ENCODE measurements at regions not wholly inside any gene's neighbourhood (a gene's known extent, or its start where the extent isn't known, plus 50 kb on each side); places are given as distances from the start of the nearest gene placed in this dataset.

DNA sequence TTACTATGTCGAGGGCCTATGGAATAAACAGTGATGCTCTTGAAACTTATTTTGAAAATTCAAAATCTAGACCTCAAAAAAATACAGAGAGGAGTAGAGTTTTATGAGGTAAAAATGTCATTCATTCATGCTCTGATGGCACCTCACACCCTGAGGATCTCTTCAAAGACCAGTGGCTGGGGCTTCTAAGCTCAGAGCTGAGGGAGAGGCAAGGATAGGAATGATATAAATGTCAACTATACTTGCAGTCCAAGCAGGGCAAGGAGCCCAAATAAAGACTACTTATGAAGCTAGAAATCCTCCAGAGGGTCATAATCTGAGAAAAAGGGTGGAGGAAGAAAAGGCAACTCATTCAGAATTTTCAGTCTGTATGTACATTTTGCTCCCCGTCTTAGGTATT lies 136.7 kb upstream of the CARMIL1 start:
- H3K9me3 ChIP-seq = no peaks in the 10 kb centered on the region
- H3K4me1 ChIP-seq (ENCODE audit: low read depth) = peaks cover 14% of the 10 kb centered on the region
- intact Hi-C loops (cut with DNase I, micrococcal nuclease) = no loop called here
- ATAC-seq = no peak
- TF ChIP-seq, protein P1, sequence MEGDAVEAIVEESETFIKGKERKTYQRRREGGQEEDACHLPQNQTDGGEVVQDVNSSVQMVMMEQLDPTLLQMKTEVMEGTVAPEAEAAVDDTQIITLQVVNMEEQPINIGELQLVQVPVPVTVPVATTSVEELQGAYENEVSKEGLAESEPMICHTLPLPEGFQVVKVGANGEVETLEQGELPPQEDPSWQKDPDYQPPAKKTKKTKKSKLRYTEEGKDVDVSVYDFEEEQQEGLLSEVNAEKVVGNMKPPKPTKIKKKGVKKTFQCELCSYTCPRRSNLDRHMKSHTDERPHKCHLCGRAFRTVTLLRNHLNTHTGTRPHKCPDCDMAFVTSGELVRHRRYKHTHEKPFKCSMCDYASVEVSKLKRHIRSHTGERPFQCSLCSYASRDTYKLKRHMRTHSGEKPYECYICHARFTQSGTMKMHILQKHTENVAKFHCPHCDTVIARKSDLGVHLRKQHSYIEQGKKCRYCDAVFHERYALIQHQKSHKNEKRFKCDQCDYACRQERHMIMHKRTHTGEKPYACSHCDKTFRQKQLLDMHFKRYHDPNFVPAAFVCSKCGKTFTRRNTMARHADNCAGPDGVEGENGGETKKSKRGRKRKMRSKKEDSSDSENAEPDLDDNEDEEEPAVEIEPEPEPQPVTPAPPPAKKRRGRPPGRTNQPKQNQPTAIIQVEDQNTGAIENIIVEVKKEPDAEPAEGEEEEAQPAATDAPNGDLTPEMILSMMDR (IDR thresholded peaks at IDR 0.05) = no peak
- H3K4me3 ChIP-seq = no peak overlapping the region
- DNase-seq = no peak
- no peaks in the 10 kb centered on the region for H3K36me3 ChIP-seq (ENCODE audit: low read depth)

DNA sequence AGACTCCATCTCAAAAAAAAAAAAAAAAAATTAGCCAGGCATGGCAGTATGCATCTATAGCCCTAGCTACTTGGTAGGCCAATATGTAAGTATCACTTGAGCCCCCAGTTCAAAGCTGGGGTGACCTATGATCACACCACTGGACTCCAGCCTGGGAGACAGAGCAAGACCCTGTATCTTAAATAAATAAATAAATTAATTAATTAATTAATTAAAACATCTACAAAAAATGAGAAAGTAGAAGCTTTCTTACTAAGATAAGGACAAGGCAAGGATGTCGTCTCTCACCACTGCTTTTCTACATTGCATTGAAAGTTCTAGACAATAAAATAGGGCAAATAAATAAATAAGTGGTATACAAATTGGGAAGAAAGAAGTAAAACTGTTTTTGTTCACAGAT lies 134.3 kb upstream of the CARMIL1 start:
- no peak for ATAC-seq
- TF ChIP-seq, protein P1 (IDR thresholded peaks at IDR 0.05) = no peak

DNA sequence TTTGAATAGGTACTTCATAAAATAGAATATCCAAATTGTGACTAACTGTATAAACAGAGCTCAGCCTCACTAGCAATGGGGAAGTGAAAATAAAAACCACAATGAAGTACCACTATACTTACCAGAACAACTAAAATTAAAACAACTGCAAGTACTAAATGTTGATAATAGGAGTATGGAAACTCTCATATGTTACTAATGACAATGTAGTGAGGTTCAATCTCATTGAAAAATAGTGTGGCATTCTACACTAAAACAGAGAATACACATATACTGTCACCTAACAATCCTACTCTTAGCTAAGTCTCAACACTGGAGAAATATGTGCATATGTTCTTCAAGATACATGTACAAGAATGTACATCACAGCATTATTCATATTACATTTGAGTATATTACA lies 132.0 kb upstream of the CARMIL1 start:
- Histone ChIP-seq H3K36me3 (ENCODE audit: low read depth) (no peaks in the 10 kb centered on the region), H3K4me3 (no peak overlapping the region), H3K4me1 (ENCODE audit: low read depth) (peaks cover 4% of the 10 kb centered on the region), H3K9me3 (no peaks in the 10 kb centered on the region)
- TF ChIP-seq, protein P1 (IDR thresholded peaks at IDR 0.05) = no peak
- intact Hi-C loops (cut with DNase I, micrococcal nuclease) = no loop called here
- ATAC-seq (peak; percentile 54), DNase-seq (no peak)

More for the DNA sequence above, 134.3 kb upstream of the CARMIL1 start:
- intact Hi-C loops (cut with DNase I, micrococcal nuclease) = no loop called here
- Histone ChIP-seq H3K4me3 (no peak overlapping the region), H3K4me1 (ENCODE audit: low read depth) (no peaks in the 10 kb centered on the region), H3K36me3 (ENCODE audit: low read depth) (no peaks in the 10 kb centered on the region), H3K9me3 (no peaks in the 10 kb centered on the region)
- no peak for DNase-seq

DNA sequence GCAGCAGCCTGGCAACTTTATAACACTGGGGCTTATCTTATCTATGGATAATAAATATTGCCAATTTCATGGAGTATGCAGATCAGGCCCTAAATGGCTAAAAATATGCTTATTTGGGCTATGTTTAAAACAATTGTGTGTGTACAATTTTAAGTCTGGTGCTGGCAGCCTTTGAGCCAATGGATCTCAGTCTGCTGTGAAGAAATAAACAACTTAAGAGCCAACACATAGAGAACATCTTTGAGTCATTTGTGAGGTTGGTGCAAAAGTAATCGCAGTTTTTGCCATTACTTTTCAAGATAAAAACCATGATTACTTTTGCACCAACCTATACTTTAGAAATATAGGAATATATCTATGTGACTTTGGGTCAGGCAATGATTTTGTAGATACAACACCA lies 129.1 kb upstream of the CARMIL1 start:
- Histone ChIP-seq H3K36me3 (ENCODE audit: low read depth) (no peaks in the 10 kb centered on the region), H3K9me3 (no peaks in the 10 kb centered on the region), H3K4me1 (ENCODE audit: low read depth) (peaks cover 10% of the 10 kb centered on the region), H3K4me3 (no peak overlapping the region)
- DNase-seq (no peak), ATAC-seq (no peak)
- intact Hi-C loops (cut with DNase I, micrococcal nuclease) = no loop called here
- TF ChIP-seq, protein P1 (IDR thresholded peaks at IDR 0.05) = no peak

DNA sequence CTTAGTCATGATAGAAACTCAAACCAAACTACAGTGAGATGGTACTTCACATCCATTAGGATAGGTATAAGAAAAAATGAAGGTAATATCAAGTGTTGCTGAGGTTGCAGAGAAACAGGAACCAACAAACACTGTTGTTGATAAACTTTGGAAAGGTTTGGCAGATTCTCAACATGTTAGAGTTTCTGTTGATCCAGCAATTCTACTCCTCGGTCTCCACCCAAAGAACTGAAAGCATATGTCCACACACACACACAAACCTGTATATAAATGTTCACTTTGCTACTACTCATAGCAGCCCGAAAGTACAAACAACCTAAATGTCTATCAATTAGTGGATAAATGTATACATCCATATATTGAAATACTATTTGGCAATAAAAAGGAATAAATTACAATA lies 128.3 kb upstream of the CARMIL1 start:
- Histone ChIP-seq H3K4me1 (ENCODE audit: low read depth) (peaks cover 10% of the 10 kb centered on the region), H3K4me3 (no peak overlapping the region), H3K9me3 (no peaks in the 10 kb centered on the region), H3K36me3 (ENCODE audit: low read depth) (no peaks in the 10 kb centered on the region)
- DNase-seq = no peak
- peak; percentile 49 for ATAC-seq
- TF ChIP-seq, protein P1 (IDR thresholded peaks at IDR 0.05) = no peak
- intact Hi-C loops (cut with DNase I, micrococcal nuclease) = no loop called here

DNA sequence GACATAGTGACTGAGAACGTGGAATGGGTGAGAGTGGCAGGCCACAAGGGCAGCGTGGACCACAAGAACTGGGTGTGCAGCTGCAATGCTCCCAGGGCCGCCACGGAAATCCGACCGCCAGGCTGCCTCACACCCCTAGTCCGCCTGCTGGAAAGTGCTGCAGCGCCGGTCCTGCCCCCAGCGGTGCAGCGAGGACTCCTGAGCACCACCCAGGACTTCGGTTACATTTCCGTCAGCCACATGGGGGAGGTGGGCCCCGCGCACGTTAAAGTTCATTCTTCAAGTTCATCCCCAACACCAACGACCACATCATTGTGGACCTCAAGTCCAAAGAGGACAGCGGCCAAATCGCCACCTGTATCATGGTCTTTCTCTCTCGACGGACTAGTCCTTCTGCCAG lies 126.1 kb upstream of the CARMIL1 start:
- Histone ChIP-seq H3K4me3 (no peak overlapping the region), H3K4me1 (ENCODE audit: low read depth) (peaks cover 14% of the 10 kb centered on the region), H3K9me3 (peaks cover 4% of the 10 kb centered on the region), H3K36me3 (ENCODE audit: low read depth) (no peaks in the 10 kb centered on the region)
- TF ChIP-seq, protein P1 (IDR thresholded peaks at IDR 0.05) = no peak
- no peak for DNase-seq
- intact Hi-C loops (cut with DNase I, micrococcal nuclease) = no loop called here
- no peak for ATAC-seq

All from mucosa of descending colon (tissue), 3 donors.